Tibial artery (tissue), 4 donors: ENCODE measurements at regions not wholly inside any gene's neighbourhood (a gene's known extent, or its start where the extent isn't known, plus 50 kb on each side); places are given as distances from the start of the nearest gene placed in this dataset.

ENCODE experiments used
- DNase-seq, 2 donors: peaks; one replicate each; pipeline ENCODE4 v3.0.0-alpha.2; 2019
- H3K27ac ChIP-seq, 2 donors: fragments of 200-600 bp; sonication (generic) in 1 of 2; 1 replicate in 1 of 2; 2 replicates in 1 of 2; pipeline ENCODE4 v1.5.1; 2018 to 2019; ENCODE audit warnings: mild to moderate bottlenecking in 1 of 2
- H3K27me3 ChIP-seq, 2 donors: fragments of 200-600 bp; sonication (generic) in 1 of 2; one replicate each; pipeline versions ENCODE4 v1.5.1 to v1.6.0; 2016 to 2019
- H3K36me3 ChIP-seq, 3 donors: fragments of 200-600 bp; sonication (generic) in 2 of 3; one replicate each; pipeline ENCODE4 v1.5.1; 2016 to 2019; ENCODE audit warnings: mild to moderate bottlenecking in 2 of 3
- H3K4me1 ChIP-seq, 4 donors: fragments of 200-600 bp; sonication (generic) in 2 of 4; 1 replicate in 3 of 4; 2 replicates in 1 of 4; pipeline ENCODE4 v1.5.1; 2016 to 2019
- H3K4me3 ChIP-seq, 2 donors: fragments of 200-600 bp; sonication (generic) in 1 of 2; 1 replicate in 1 of 2; 2 replicates in 1 of 2; pipeline ENCODE4 v1.5.1; 2018 to 2019; ENCODE audit warnings: mild to moderate bottlenecking in 2 of 2
- H3K9me3 ChIP-seq, 3 donors: fragments of 200-600 bp; sonication (generic) in 1 of 3; one replicate each; pipeline ENCODE4 v1.5.1; 2016 to 2019
- CTCF ChIP-seq, 2 experiments: fragments of 200-600 bp in 1 of 2; fragments of 450-650 bp in 1 of 2; IDR thresholded peaks; one replicate each; pipeline ENCODE4 v1.5.1; 2017 to 2019; ENCODE audit warnings: antibody characterized with exemption in 2 of 2, mild to moderate bottlenecking in 1 of 2, moderate library complexity in 1 of 2
- intact Hi-C: fragments of 100-400 bp; cut with DNase I; formaldehyde crosslinking; loops from one replicate; pipeline ENCODE4 v1.15.0; 2023; ENCODE audit warnings: low total_unique reads

GRCh38 chr22:22431271-22432220 is 77.0 kb downstream of the ZNF280B start:
- Histone ChIP-seq H3K36me3 (no peaks in the 10 kb centered on the region), H3K4me3 (no peak overlapping the region), H3K4me1 (no peaks in the 10 kb centered on the region), H3K27me3 (peaks cover 0 to 8% of the 10 kb centered on the region in 2 donors), H3K27ac (no peak overlapping the region), H3K9me3 (no peaks in the 10 kb centered on the region)
- peak in 1 of 2 donors; percentile 41 for DNase-seq
- intact Hi-C loops: no loop called here
- TF ChIP-seq CTCF (IDR thresholded peaks at IDR 0.05): peak in 1 of 2 experiments; percentile 35

GRCh38 chr22:22432479-22432878 is 76.1 kb downstream of the ZNF280B start:
- no peaks in the 10 kb centered on the region for H3K4me1 ChIP-seq
- H3K27me3 ChIP-seq: peaks cover 0 to 4% of the 10 kb centered on the region in 2 donors
- no peaks in the 10 kb centered on the region for H3K9me3 ChIP-seq
- no peak overlapping the region for H3K27ac ChIP-seq
- intact Hi-C loops: no loop called here
- no peak for DNase-seq
- TF ChIP-seq CTCF (IDR thresholded peaks at IDR 0.05): no peak
- H3K4me3 ChIP-seq: no peak overlapping the region
- no peaks in the 10 kb centered on the region for H3K36me3 ChIP-seq

GRCh38 chr22:22432937-22433336 is 75.6 kb downstream of the ZNF280B start:
- H3K4me3 ChIP-seq: no peak overlapping the region
- intact Hi-C loops: no loop called here
- DNase-seq: no peak
- H3K4me1 ChIP-seq: no peaks in the 10 kb centered on the region
- H3K27me3 ChIP-seq: peaks cover 0 to 9% of the 10 kb centered on the region in 2 donors
- no peak for TF ChIP-seq CTCF (IDR thresholded peaks at IDR 0.05)
- no peaks in the 10 kb centered on the region for H3K36me3 ChIP-seq
- no peaks in the 10 kb centered on the region for H3K9me3 ChIP-seq
- H3K27ac ChIP-seq: no peak overlapping the region

- no peak for DNase-seq
- H3K27ac ChIP-seq: no peak overlapping the region
- intact Hi-C loops: no loop called here
- no peak overlapping the region for H3K4me3 ChIP-seq
- TF ChIP-seq CTCF (IDR thresholded peaks at IDR 0.05): no peak
- H3K4me1 ChIP-seq: no peaks in the 10 kb centered on the region
- H3K27me3 ChIP-seq: peaks cover 0 to 13% of the 10 kb centered on the region in 2 donors
- H3K9me3 ChIP-seq: no peaks in the 10 kb centered on the region
- no peaks in the 10 kb centered on the region for H3K36me3 ChIP-seq
These were observed 74.8 kb downstream of the ZNF280B start for GRCh38 chr22:22433770-22434169.
